HUES48 (cell line): ENCODE measurements at regions not wholly inside any gene's neighbourhood (a gene's known extent, or its start where the extent isn't known, plus 50 kb on each side); places are given as distances from the start of the nearest gene placed in this dataset.

Experiments
- H3K27ac ChIP-seq: one replicate; pipeline ENCODE4 v1.7.0; 2013; ENCODE audit warnings: low read depth, low read length, inconsistent platforms
- H3K27me3 ChIP-seq: 2 replicates; pipeline ENCODE4 v1.6.1; 2013; ENCODE audit warnings: mild to moderate bottlenecking, low read length; ENCODE audit not compliant: control insufficient read depth, insufficient read depth
- H3K36me3 ChIP-seq: 2 replicates; pipeline ENCODE4 v1.6.1; 2013; ENCODE audit warnings: low read length; ENCODE audit not compliant: control insufficient read depth, insufficient read depth
- H3K4me1 ChIP-seq: 2 replicates; pipeline ENCODE4 v1.6.1; 2013; ENCODE audit warnings: mild to moderate bottlenecking, low read length; ENCODE audit not compliant: control insufficient read depth, insufficient read depth
- H3K4me3 ChIP-seq: 2 replicates; pipeline ENCODE4 v1.5.1; 2013; ENCODE audit warnings: mild to moderate bottlenecking, low read depth, low read length
- H3K9ac ChIP-seq: 2 replicates; pipeline ENCODE4 v1.6.1; 2013; ENCODE audit warnings: mild to moderate bottlenecking, low read depth, low read length, moderate library complexity
- H3K9me3 ChIP-seq: 2 replicates; pipeline ENCODE4 v1.6.1; 2013; ENCODE audit warnings: low read length; ENCODE audit not compliant: control insufficient read depth, insufficient read depth

- Histone ChIP-seq H3K27ac (no peak overlapping the region), H3K4me1 (no peaks in the 10 kb centered on the region; the same call in 1 of the 2 replicates), H3K9me3 (0 out of 2 replicates have a peak, but pooled peaks cover 3% of the 10 kb centered on the region), H3K4me3 (no peak overlapping the region), H3K9ac (no peak overlapping the region), H3K36me3 (no peaks in the 10 kb centered on the region), H3K27me3 (no peaks in the 10 kb centered on the region)
These were observed 87.1 kb upstream of the TRIO start for GRCh38 chr5:14056039-14056438.

- Histone ChIP-seq H3K9ac (no peak overlapping the region), H3K27me3 (no peaks in the 10 kb centered on the region), H3K36me3 (no peaks in the 10 kb centered on the region), H3K4me1 (no peaks in the 10 kb centered on the region; the same call in 1 of the 2 replicates), H3K9me3 (no peaks in the 10 kb centered on the region), H3K27ac (no peak overlapping the region), H3K4me3 (no peak overlapping the region)
These were observed 87.9 kb upstream of the TRIO start for GRCh38 chr5:14054965-14055963.

DNA sequence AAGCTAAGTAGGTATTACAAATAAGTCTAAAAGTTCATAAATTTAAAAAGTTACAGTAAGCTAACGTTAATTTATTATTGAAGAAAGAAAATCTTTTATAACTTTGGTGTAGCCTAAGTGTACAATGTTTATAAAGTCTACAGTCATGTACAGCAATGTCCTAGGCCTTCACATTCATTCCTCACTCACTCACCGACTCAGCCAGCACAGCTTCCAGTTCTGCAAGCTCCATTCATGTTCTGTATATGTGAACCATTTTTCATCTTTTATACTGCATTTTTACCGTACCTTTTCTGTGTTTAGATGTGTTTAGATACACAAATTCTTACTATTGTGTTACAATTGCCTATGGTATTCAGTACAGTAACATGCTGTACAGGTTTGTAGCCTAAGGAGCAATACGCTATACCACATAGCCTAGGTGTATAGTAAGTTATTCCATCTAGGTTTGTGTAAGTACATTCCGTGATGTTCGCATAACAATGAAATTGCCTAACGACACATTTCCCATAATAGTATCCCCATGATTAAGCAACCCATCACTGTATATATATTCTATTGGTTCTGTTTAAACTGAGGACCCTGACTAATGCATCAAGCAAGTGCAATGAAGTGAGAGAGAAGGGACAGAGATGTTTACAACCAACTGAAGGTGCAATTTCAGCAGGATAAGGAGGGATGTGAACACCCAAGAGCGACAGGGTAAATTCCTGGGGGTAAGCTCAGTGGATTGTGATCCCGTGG is 88.9 kb upstream of the TRIO start:
- Histone ChIP-seq H3K4me3 (no peak overlapping the region), H3K36me3 (no peaks in the 10 kb centered on the region), H3K9me3 (no peaks in the 10 kb centered on the region), H3K27ac (no peak overlapping the region), H3K4me1 (no peaks in the 10 kb centered on the region; the same call in 1 of the 2 replicates), H3K9ac (no peak overlapping the region), H3K27me3 (no peaks in the 10 kb centered on the region)

DNA sequence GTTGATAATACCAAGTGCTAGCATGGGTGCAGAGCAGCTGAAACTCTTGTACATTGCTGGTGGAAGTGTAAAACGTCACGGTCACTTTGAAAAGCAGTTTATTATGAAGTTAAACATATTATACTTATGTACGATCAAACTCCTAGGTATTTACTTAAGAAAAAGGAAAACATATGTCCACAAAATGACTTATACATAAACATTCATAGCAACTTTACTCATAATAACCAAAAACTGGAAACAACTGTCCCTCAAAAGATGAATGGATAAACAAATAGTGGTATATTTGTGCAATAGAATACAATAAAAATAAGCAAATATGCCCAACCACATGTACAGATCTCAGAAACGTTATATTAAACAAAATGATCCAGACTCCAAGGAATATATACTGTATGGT is 92.3 kb upstream of the TRIO start:
- Histone ChIP-seq H3K4me1 (no peaks in the 10 kb centered on the region; the same call in 1 of the 2 replicates), H3K4me3 (no peak overlapping the region), H3K27ac (no peak overlapping the region), H3K27me3 (no peaks in the 10 kb centered on the region), H3K9me3 (no peaks in the 10 kb centered on the region), H3K9ac (no peak overlapping the region), H3K36me3 (no peaks in the 10 kb centered on the region)

DNA sequence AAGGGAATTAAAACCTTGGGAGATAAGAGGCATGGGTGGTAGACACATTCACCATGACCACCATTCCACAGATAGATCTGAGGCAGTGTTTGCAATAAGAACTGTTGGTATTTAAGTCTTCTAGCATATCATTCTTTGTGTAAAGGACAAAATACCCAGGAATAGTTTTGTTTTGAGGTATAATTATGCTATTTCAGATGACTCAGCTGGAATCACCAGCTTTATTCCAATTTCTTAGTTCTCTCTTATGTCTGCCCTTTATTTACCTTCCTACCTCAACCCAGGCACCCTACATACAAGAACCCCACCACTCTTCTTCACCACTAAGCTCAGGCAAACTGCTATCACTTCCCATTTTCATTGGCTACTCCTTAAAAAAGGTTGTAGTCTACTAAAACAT is 94.7 kb upstream of the TRIO start:
- Histone ChIP-seq H3K27ac (no peak overlapping the region), H3K9me3 (no peaks in the 10 kb centered on the region), H3K9ac (no peak overlapping the region), H3K36me3 (no peaks in the 10 kb centered on the region), H3K4me1 (no peaks in the 10 kb centered on the region), H3K4me3 (no peak overlapping the region), H3K27me3 (no peaks in the 10 kb centered on the region)

DNA sequence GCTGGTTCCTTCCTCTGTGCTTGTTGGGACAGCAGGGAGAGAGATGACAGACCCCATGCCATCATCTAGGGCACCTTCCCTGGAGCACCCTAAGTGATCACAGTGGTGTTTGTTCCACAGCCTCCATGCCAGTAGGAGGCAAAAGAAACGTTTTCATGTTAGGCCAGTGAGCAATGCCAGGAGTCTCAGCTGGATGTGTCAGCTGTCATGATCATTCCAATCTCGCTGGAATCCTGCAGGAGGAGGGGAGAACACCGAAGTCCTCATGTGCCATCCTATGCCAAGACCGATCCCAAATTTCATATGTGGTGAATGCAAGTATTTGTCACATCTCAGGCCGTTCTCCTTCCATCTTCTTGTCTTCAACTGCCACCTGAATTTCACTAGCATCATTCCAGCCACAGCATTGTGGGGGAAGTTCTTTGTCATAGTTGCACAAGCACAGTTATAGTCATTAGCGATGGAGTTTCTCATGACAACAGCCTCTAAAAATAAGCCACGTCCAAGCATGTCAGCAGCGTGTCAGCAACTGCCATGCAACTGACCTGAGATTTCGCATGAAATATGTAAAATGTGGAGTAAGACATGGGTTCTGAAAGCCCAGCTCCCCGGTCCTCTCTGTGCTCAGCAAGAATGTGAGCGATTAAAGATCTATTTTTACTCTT is 97.2 kb upstream of the DNAH5 start:
- H3K36me3 ChIP-seq: no peaks in the 10 kb centered on the region
- no peaks in the 10 kb centered on the region for H3K27me3 ChIP-seq
- H3K9ac ChIP-seq: no peak overlapping the region
- peaks cover 14% of the 10 kb centered on the region for H3K4me1 ChIP-seq
- H3K9me3 ChIP-seq: no peaks in the 10 kb centered on the region
- no peak overlapping the region for H3K4me3 ChIP-seq
- H3K27ac ChIP-seq: no peak overlapping the region

GRCh38 chr5:14040542-14040941 is 96.1 kb upstream of the DNAH5 start:
- Histone ChIP-seq H3K27me3 (no peaks in the 10 kb centered on the region), H3K4me1 (peaks cover 24% of the 10 kb centered on the region), H3K36me3 (no peaks in the 10 kb centered on the region), H3K4me3 (no peak overlapping the region), H3K9me3 (no peaks in the 10 kb centered on the region), H3K9ac (no peak overlapping the region), H3K27ac (no peak overlapping the region)

DNA sequence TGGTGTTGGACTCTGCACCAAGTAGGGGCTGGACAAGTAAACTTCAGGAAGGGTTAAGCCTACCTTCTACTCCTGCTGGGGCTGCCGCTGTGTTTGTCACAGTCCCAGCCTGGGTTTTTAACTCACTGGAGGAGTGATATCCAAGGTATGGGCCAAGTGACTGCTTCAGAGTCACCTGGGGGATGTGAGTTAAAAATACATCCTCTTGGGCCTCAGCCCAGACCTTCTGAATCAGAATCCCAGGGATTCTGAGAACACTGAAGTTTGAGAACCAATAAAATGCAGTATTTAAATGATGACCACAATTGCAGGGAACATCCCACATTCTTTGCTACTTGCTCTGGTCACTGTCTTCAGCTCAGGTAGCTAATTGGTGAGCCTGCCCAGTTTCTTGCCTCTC is 95.1 kb upstream of the DNAH5 start:
- Histone ChIP-seq H3K9me3 (no peaks in the 10 kb centered on the region), H3K27ac (peak overlapping the region; percentile 86), H3K9ac (no peak overlapping the region), H3K4me1 (peaks cover 34% of the 10 kb centered on the region), H3K27me3 (peaks cover 3% of the 10 kb centered on the region; the same call in 1 of the 2 replicates), H3K4me3 (no peak overlapping the region), H3K36me3 (no peaks in the 10 kb centered on the region)

DNA sequence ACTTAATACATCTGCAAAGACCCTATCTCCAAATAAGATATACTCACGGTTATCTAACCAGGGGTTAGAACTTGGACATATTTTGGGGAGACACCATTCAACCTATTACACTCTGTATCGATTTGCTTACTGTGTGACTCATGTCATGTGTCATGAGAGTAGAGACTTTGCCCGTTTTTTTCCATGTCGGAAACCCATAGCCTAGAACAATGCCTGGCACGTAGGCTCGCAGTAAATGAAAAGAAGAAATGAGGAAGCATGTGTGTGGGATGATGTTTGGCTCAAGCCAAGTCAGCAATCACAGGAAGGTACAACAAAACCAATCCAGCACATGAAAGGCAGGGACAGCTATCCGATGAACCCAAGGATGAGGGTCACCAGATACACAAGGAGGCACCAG is 94.6 kb upstream of the DNAH5 start:
- H3K4me1 ChIP-seq: peaks cover 35% of the 10 kb centered on the region
- H3K36me3 ChIP-seq: no peaks in the 10 kb centered on the region
- no peak overlapping the region for H3K9ac ChIP-seq
- H3K4me3 ChIP-seq: no peak overlapping the region
- peak overlapping the region; percentile 86 for H3K27ac ChIP-seq
- peaks cover 3% of the 10 kb centered on the region; the same call in 1 of the 2 replicates for H3K27me3 ChIP-seq
- H3K9me3 ChIP-seq: no peaks in the 10 kb centered on the region

DNA sequence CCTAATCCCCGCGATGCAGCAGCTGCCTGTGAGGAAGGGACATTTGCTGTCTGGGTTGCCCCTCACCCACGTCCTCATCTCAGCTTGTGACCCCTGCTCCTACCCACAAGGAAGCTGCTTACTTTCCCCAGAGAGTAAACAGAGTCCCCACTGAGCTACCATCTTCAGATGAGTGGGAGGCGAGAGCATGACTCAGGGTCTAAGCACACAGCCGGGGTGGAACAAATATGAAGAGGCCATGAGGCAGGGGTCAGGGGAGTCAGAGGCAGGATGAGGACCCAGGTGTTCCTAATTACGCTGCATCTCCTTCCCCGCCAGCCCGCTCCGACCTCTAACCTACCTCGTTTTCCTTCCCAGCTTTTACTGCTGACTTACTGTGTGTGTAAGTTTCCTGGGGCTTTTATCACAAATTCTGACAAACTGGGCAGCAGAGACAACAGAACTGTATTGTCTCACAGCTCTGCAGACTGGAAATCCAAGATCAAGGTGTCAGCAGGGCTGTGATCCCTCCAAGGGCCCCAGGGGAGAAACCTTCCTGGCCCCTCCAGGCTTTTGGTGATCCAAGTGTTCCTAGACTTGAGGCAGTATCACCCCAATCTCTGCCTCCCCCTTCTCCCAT is 94.0 kb upstream of the DNAH5 start:
- Histone ChIP-seq H3K9me3 (no peaks in the 10 kb centered on the region), H3K27ac (peak overlapping the region; percentile 86), H3K36me3 (no peaks in the 10 kb centered on the region), H3K4me3 (no peak overlapping the region), H3K4me1 (peaks cover 35% of the 10 kb centered on the region), H3K9ac (0 out of 2 replicates have a peak overlapping the region, but pooled peaks have one; percentile 19), H3K27me3 (peaks cover 3% of the 10 kb centered on the region; the same call in 1 of the 2 replicates)
